Activated CD4-positive, alpha-beta T cell treated with anti-CD3 and anti-CD28 coated beads, Interleukin-2, Interleukin-6, amounts not matched to agents 100 ng/mL and 50 ng/mL, durations not matched to agents 16 hours and 8 hours (primary cell): ENCODE measurements at regions not wholly inside any gene's neighbourhood (a gene's known extent, or its start where the extent isn't known, plus 50 kb on each side); places are given as distances from the start of the nearest gene placed in this dataset.

Experiments used
- DNase-seq: peaks from one replicate; pipeline ENCODE4 v3.0.0-alpha.2; 2020

GRCh38 chr3:76011121-76011520, 225.8 kb upstream of the ZNF717 start:
- DNase-seq = no peak

DNA sequence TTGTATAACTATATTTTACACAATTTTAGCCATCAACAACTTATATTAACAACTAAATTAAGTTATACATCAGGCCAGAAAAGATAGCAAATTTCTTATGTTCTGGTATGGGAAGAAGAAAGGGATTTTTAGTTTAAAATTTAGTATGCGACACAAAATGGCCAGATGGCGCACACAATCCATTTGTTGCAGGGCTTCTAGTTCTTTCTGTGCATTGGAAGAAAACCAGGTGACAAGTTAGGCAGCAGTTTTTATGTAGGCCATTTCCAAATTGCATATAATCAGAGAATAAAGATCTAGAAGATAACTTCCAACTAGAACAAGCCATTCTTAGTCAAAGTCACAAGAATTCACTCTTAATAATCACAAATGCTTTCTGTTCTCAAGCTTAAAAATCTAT, 230.1 kb upstream of the ZNF717 start:
- DNase-seq = no peak

GRCh38 chr3:76016111-76016510, 230.8 kb upstream of the ZNF717 start:
- DNase-seq = no peak

DNA sequence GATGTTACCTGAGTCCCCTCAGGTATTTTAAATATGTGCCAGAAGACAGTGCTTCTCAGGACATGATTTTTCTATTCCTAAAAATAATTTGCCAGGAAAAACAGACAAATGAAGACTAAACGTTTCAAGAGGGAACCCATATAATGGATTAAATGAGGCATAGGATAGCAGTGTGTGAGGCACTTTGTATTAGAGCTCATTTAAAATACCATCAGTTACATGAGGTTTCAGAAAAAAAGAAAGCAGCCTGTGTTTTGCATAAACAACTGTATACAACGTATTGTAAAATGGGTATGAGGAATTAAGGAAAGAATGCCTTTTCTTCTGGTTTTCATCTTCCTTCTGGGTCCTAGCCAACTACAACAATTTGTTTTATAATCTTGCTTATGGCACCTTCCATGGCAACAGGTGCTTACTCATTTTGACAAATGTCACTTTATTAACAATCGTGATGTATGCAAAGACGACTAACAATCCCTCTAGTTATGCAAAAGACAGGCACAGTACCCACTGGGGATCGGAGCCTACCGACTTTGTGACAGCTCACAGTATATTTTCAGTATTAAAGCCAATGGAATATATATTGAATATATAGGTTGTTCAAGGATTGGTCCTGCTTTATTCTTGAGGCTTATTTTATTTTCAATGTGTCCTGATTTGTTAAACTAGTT, 231.6 kb upstream of the ZNF717 start:
- no peak for DNase-seq

- no peak for DNase-seq
Observed at GRCh38 chr3:76021376-76021775, 236.0 kb upstream of the ZNF717 start.

GRCh38 chr3:76024640-76025039, 239.3 kb upstream of the ZNF717 start:
- no peak for DNase-seq

DNA sequence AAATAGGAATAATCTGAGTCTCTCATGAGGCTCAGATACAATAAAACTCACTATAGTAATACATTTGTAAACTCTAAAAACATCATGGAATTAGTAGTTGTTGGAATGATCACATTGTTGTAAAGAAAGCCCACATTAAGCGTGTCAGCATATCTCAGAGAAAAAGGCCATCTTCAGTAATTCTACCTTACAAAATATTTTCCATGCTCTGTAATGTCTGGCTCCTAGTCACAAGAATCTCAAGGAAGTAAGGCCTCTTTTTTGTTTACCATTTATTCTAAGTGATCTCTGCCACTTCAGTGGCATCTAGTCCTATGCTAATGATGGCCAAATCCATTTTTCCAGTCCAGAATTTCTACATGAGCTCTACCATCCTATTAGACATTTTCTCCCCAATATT, 240.2 kb upstream of the ZNF717 start:
- no peak for DNase-seq

DNA sequence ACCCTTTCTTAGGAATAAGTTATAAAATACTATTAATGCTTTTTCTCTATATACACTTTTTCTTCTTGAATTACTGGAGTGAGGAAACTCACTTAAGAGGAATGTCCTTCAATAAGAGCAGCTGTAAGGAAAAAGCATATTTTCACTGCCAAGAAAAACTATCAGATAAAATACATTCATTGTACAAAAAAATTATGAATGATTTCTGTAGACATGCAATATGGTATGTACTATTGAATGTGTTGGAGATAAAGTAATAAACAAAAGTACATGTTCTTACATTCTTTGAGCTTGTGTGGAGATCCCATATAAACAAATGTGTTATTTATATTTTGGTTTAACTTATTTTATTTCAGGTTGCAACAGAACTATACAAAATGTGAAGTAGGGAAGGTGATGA, 241.0 kb upstream of the ZNF717 start:
- no peak for DNase-seq

GRCh38 chr3:76028774-76029173, 243.4 kb upstream of the ZNF717 start:
- no peak for DNase-seq

- DNase-seq = no peak
Observed at GRCh38 chr3:76034649-76035048, 249.3 kb upstream of the ZNF717 start.

DNA sequence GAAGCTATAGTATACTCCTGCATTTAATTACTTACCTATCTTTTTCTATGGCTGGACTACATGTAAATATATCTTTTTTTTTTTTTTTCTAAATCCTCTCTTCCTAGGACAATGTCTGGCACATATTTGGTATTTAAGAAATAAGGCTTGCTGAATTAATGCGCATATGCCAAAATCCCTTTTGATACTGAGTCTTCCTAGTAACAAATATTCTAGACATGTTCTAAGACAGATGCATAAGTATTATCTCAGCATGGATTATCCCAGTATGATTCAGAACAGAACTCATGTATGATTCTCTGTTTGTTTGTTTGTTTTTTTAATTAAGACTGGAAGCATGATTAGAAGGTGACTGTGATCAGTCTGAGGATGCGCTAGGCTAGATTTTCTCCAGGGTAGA, 249.8 kb upstream of the ZNF717 start:
- DNase-seq = no peak

GRCh38 chr3:76038949-76039348, 253.6 kb upstream of the ZNF717 start:
- DNase-seq = no peak

- DNase-seq = no peak
Observed at GRCh38 chr3:76039431-76039830, 254.1 kb upstream of the ZNF717 start.

- DNase-seq = no peak
Observed at GRCh38 chr3:76040946-76041345, 255.6 kb upstream of the ZNF717 start.

- DNase-seq = no peak
Observed at GRCh38 chr3:76043746-76044145, 258.4 kb upstream of the ZNF717 start.

- DNase-seq = peak; percentile 23
Observed at GRCh38 chr3:76044601-76045600, 259.6 kb upstream of the ZNF717 start.

GRCh38 chr3:76047368-76047767, 262.0 kb upstream of the ZNF717 start:
- no peak for DNase-seq

- DNase-seq = no peak
Observed at GRCh38 chr3:76049776-76050175, 264.4 kb upstream of the ZNF717 start.

GRCh38 chr3:76051145-76051544, 265.8 kb upstream of the ZNF717 start:
- no peak for DNase-seq

GRCh38 chr3:76054404-76054803, 269.1 kb upstream of the ZNF717 start:
- no peak for DNase-seq

DNA sequence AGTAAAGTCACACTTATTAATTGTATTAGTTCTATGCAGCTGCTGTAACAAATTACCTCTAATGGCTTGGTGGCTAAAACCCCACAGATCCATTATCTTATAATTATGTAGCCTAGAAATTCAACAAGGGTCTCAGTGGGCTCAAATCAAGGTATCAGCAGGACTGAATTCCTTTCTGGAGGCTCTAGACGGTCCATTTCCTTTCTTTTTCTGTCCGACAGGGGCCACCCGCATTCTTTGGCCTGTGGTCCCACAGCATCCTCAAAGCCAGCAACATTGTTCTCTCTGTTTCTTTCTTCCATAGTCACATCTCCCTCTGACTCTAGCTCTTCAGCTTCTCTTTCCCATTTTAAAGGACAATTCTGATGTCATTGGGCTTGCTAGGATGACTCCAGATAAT, 276.3 kb upstream of the ZNF717 start:
- no peak for DNase-seq

- DNase-seq = no peak
Observed at GRCh38 chr3:76063019-76063418, 277.7 kb upstream of the ZNF717 start.

DNA sequence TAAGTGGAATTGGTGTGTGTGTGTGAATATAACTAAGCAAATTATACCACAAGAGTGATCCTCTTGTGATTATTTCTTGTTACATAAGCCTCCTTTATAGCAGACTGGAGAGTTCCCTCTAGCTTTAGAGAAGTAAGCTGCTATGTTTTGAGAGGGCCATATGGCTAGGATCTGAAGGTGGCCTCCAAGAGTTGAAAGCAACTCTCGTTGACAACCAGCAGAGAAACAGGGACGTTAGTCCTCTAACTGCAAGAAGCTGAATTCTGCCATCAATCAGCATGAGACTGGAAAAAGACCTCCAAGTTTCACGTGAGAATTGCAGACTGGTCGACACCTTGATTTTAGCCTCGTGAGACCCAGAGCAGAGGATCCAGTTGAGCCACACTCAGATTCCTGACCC, 278.5 kb upstream of the ZNF717 start:
- DNase-seq = no peak

DNA sequence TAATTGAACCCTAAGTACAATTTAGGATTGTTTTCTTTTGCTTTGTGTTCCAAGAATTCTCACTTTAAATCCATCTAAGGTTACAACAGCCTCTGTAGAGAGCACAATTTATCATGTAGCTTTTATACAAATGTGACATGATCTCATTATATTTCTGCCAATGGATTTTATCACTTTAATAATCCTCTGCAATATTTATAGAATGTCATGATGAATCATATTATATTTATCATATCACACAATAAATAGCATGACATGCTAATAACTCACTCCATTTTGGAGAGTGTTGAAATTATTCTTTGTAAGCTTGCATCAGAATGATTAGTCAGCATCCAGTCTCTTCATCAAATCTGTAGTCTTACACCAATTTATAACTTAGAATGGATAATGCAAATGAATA, 280.6 kb upstream of the ZNF717 start:
- DNase-seq = no peak
